HG02571 (cell line): ENCODE measurements at regions not wholly inside any gene's neighbourhood (a gene's known extent, or its start where the extent isn't known, plus 50 kb on each side); places are given as distances from the start of the nearest gene placed in this dataset.

Source experiments
- ATAC-seq: cut with Tn5 transposase; IDR thresholded peaks from one replicate; pipeline ENCODE4 v1.9.1; 2021; ENCODE audit warnings: mild to moderate bottlenecking, moderate library complexity; ENCODE audit not compliant: unreplicated experiment

DNA sequence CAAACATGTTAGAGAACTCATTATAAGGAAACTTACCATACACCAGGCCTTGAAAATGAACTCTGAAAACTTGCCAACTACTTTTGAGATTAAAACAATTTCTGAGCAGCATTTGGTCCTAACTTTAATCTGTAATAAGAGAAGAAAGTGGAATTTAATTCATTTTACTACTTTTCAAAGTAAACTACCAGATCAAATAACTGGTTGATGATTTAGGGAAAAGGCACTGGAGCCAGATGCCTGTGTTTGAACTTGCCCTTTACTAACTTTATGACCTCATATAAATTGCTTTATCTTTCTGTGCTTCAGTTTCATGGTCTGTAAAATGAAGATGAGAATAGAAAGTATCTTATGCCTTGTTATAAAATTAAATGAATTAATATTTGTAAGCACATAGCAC lies 159.9 kb upstream of the PCDH18 start:
- ATAC-seq, result no peak

GRCh38 chr4:137688651-137689050 lies 156.4 kb upstream of the PCDH18 start:
- no peak for ATAC-seq

- no peak for ATAC-seq
These were observed 153.1 kb upstream of the PCDH18 start for GRCh38 chr4:137685357-137685756.

GRCh38 chr4:137681081-137681480 lies 148.8 kb upstream of the PCDH18 start:
- ATAC-seq, result no peak

GRCh38 chr4:137678796-137679195 lies 146.5 kb upstream of the PCDH18 start:
- ATAC-seq, result no peak

- no peak for ATAC-seq
These were observed 145.6 kb upstream of the PCDH18 start for GRCh38 chr4:137677863-137678262.

- no peak for ATAC-seq
These were observed 144.2 kb upstream of the PCDH18 start for GRCh38 chr4:137676357-137676998.

GRCh38 chr4:137674066-137674465 lies 141.8 kb upstream of the PCDH18 start:
- no peak for ATAC-seq

DNA sequence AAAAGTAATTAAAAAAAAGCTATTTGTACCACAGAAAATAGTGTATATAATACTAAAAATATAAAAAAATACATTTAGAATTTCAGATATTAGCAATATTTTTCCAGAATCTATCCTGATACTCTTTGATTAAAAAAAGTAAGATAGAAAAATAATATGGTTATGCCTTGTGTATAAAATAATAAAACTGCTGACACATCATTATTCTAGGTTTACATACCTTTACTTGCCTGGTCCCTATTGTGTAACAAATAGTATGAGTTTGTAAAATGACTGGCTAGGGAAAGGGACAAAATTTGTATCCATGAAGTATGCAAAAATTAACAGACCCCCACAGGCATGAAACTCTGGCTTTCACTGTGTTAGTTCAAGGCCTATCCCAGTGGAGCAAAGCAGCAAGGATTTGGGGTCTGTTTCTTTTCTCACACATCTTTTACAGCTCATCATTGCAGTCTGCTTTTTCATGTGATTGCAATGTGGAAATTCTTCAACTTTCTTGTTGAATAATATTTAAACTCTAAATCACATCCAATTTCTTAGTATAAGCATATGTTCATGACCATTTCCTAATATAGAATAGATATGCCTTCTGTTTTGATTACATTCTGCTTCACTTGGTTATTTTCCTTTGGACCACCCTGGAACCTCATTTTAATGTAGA lies 136.7 kb upstream of the PCDH18 start:
- ATAC-seq, result no peak

- no peak for ATAC-seq
These were observed 132.1 kb upstream of the PCDH18 start for GRCh38 chr4:137664416-137664815.

DNA sequence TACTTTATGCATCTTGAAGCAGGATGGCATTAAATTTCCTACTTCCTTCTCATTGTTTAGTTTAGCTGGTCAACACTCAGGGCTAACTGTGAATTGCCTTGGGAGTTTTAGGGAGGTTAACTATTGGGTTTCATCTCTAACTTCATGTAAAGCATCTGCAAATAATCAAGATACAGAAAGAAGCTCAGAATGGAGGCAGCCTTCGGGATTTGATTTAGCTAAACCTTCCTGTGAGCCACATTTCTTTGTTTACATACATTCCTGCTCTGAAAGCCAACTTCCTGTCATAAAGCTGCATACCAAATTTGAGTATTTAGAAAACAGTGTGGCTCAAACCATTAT lies 131.7 kb upstream of the PCDH18 start:
- ATAC-seq, result no peak

DNA sequence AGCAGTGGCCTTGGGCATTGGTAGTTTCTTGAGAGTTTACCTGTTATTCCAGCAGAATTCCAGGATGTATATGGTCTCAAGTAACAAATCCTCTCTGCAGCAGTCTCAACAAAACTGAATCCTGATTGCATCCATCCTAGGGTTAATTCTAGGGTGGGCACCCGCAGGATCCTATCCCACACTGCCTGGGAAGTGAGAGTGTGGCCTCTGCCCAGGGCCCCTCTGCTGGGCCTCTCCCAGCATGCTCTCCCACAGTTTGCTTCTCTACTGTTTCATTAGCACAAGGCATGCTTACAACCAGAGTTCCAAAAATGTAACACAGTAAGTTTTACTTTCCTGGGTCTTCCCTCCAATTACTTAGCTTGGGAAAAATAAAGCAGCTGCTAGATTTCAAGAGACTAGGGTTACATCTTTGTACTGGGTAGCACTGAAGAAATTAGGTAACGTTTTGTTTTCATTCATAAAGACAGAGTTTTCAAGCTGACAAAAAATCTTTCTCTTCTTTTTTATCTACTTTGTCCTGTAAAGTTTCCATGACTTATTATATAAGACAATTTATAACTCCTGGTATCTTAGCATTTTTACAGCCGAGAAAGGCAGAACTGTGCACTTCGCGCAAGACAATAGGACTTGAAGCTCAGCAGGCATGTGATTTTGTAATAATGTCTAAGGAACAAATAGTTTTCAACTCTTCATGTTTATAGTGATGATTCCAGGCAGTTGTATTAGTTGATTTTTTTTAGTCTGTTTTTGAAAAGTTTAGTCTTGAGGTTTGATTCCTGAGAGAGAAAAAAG lies 131.2 kb upstream of the PCDH18 start:
- ATAC-seq, result no peak

GRCh38 chr4:137661693-137662092 lies 129.4 kb upstream of the PCDH18 start:
- ATAC-seq, result no peak

- no peak for ATAC-seq
These were observed 127.9 kb upstream of the PCDH18 start for GRCh38 chr4:137660211-137660610.

GRCh38 chr4:137659431-137659830 lies 127.1 kb upstream of the PCDH18 start:
- ATAC-seq, result no peak

- no peak for ATAC-seq
These were observed 124.4 kb upstream of the PCDH18 start for GRCh38 chr4:137656661-137657060.

DNA sequence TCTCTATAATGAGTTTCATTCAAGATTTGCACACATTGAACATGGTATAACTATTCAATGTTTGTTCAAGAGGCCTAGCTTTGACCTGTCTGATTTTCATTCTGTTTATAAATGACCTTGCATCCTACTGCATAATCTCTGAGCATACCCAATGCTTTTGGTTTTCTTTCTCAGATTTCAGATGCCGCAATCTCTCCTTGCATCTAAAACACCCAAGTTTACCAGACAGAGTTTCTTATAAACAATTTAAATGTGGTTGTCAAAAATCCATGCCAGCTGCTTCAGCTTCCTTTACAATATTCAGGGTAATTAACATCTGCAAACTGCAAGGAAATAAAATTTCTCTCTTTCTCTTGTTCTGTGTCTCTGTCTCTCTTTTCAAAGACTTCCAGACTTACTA lies 123.0 kb upstream of the PCDH18 start:
- ATAC-seq, result no peak

GRCh38 chr4:137651128-137651527 lies 118.8 kb upstream of the PCDH18 start:
- ATAC-seq, result no peak

- no peak for ATAC-seq
These were observed 117.6 kb upstream of the PCDH18 start for GRCh38 chr4:137649711-137650450.

DNA sequence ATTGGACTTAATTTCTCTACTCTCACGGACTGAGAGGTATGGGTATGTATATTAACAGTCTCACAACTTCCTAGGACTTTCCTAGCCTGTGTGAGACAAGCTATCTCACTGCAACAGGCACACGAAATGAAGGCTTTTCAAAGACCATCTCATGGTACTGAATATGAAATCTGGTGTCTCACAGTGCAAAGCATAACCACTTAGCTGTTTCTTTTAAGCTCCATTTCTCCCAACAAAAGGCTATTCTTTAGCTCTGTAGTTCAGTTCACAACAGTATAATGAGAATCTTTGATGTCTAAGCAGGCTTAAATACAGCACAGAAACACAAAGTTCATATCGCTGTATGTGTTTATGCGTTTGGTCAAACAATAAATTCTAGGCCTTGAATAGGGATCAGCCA lies 116.2 kb upstream of the PCDH18 start:
- no peak for ATAC-seq

DNA sequence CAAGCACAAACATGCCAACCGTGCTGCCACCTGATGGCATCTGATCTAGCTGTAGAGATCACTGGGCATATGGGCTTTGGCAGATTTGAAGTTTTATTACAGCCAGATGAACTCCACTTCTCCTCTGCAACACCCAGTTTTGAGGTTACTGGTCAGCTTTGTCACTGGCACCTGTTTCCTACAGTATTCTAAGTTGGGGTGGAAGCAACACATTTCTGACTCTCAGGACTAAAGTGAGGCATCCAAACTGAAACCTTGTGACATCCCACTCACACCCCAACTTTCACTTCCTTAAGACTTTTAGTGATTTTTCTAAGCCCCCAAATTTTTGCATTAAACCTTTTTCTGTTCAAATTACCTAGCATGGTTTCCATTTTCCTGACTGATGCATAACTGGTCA lies 115.1 kb upstream of the PCDH18 start:
- ATAC-seq, result peak; percentile 91
